Stimulated activated CD8-positive, alpha-beta memory T cell treated with anti-CD3 and anti-CD28 coated beads, Interleukin-2, amount 100 ng/mL, for 1 hour (primary cell): ENCODE measurements at regions not wholly inside any gene's neighbourhood (a gene's known extent, or its start where the extent isn't known, plus 50 kb on each side); places are given as distances from the start of the nearest gene placed in this dataset.
"Not testable (repeated sequence)": the region's sequence is repeated elsewhere in the genome, so short reads cannot be mapped to it uniquely, and the experiment has no call there.

Experiments used
- DNase-seq, 2 donors: peaks; one replicate each; pipeline ENCODE4 v3.0.0-alpha.2; 2020; ENCODE audit warnings: low read depth in 2 of 2

GRCh38 chr7:32816409-32816948, 75.1 kb downstream of the KBTBD2 start:
- not testable (repeated sequence) for DNase-seq

DNA sequence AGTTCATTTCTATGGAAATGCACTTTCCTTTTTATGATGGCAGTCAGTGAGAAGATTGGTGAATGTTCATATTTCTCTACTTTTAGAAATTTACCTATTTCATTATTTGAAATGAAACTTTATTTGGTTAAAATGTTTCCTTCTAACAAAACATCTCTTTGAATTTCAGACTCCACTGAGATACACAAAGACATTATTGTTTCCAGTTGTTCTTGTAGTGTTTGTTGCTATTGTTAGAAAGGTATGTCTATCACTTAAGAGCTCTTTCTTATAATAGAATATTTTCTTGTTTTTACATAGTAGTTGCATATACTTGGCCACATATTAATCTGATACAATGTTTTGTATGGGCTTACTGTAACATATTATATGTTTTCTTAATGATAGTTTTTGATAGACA, 76.8 kb downstream of the KBTBD2 start:
- not testable (repeated sequence) for DNase-seq

DNA sequence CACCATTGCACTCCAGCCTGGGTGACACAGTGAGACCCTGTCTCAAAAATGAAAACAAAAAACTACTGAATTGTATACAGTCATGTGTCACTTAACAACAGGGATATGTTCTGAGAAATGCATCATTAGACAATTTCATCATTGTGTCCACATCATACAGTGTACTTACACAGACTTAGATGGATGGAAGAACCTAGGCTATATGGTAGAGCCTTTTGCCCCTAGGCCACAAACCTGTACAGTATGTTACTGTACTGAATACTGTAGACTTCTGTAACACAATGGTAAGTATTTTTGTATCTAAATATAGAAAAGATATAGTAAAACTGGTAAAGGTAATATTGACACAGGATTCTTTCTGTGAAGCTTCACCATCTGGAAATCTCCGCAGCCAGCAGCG, 81.7 kb downstream of the KBTBD2 start:
- no peak for DNase-seq

DNA sequence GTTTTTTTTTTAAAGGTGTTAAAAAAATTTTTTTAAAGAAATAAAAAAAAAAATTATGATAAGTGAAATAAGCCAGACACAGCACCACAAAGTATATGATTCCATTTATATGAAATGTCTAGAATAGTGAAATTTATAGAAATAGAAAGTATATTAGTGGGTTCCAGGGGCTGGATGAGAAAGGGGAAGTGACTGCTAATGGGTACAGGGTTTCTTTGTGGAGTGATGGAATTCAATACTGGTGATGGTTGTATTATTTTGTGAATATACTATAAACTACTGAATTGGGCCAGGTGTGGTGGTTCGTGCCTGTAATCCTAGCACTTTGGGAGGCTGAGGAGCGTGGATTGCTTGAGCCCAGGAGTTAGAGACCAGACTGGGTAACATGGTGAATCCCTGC, 82.2 kb downstream of the KBTBD2 start:
- DNase-seq = no peak

GRCh38 chr7:32803406-32804141, 88.0 kb downstream of the KBTBD2 start:
- no peak for DNase-seq

DNA sequence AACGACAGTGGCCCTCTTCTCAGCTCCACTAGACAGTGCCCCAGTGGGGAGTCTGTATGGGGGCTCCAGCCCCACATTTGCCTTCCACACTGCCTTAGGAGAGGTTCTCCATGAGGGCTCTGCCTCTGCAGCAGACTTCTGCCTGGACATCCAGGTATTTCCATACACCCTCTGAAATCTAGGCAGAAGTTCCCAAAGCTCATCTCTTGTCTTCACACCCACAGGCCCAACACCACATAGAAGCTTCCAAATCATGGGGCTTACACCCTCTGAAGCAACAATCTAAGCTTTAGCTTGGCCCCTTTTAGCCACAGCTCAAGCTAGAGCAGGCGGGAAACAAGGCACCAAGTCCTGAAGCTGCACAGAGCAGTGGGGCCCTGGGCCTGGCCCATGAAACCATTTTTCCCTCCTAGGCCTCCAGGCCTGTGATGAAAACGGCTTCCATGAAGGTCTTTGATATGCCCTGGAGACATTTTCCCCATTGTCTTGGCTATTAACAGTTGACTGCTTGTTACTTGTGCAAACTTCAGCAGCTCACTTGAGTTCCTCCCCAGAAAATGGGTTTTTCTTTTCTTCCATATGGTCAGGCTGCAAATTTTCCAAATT, 89.2 kb downstream of the KBTBD2 start:
- no peak for DNase-seq

GRCh38 chr7:32793053-32793452, 98.5 kb downstream of the KBTBD2 start:
- not testable (repeated sequence) for DNase-seq

DNA sequence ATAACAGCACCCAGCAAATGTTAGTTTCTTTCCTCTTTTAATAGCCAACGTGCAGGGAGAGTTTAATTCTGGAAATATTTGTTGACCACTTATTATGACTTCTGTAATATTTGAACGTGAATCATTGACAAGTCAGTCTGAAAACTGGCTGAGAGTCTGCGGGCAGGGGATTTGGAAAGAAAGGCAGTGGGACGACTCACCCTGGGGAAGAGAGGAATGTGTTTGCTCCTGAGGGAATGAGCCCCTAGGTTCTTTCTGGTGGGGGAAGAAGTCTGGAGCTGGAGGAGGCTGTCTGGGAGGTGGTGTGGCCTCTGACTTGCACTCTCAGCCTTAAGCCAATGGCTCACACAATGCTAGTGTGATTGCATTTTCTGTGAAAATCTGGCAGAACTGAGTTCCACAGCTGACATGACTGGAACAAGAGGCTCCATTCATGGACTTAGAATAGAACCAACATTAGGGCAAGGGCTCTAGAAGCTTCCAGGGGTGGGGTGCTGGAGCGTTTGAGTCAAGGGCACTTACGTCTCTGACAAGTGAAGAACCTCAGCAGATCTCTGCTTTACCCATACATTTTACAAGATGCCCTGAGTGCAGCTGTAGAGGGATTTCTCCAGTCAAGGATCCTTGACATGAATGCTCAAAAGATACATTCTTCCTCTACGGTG, 100.7 kb downstream of the KBTBD2 start:
- not testable (repeated sequence) for DNase-seq

DNA sequence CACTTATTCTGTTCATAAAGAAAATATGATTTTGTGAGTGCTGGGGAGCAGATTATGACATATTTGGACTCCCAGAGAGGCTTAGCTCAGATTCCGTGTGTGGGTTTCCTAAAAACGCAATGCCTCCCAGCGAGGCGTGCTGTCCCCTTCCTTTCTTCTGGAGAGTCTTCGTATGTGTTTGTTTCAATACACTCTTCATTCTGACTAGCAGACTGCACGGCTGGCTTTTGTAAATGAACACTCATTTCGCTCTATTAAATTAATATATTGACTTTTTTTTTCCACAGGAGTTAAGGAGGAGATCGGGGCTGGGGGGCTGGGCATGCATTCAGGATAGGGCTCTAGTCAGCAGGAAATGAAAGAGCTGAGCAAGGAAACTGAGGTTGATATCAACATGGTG, 102.3 kb downstream of the KBTBD2 start:
- not testable (repeated sequence) for DNase-seq

DNA sequence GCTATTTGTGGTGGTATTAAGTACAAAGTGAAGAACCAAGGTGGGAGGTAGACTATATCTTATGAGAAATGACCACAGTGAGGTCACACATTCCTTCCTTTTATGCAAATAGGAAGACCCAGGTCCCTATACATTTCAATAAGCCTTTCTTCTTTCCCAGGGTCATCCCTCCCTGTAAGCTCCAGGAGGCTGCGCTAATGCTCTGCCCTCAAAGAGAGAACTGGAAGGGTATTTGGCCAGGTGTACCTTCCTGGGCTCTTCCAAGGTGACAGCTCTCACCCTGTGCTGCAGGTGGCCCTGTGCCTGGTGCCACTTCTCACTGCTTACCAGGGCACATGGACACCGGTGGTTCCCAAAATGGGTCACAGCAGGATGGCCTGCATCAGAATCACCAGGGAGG, 103.4 kb downstream of the KBTBD2 start:
- DNase-seq = not testable (repeated sequence)

GRCh38 chr7:32785365-32785944, 106.1 kb downstream of the KBTBD2 start:
- not testable (repeated sequence) for DNase-seq

DNA sequence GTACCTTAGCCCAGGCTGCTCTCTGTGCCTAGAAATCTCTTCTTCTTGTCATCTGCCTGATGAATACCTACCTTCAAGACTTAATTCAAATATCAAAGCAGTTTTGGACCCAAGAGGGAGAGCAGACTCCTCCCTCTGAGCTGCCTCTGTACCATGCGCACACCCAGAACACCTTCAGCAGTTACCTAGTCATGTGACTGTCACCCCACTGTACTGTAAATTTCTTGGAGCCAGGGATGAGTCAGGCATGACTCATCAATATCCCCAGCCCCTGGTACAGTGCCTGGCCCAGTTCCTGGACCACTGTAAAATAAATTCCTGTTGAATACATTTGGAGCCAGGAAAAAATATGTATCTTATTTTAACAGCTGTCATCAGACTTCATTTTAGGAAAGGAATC, 111.7 kb downstream of the KBTBD2 start:
- DNase-seq = not testable (repeated sequence)

DNA sequence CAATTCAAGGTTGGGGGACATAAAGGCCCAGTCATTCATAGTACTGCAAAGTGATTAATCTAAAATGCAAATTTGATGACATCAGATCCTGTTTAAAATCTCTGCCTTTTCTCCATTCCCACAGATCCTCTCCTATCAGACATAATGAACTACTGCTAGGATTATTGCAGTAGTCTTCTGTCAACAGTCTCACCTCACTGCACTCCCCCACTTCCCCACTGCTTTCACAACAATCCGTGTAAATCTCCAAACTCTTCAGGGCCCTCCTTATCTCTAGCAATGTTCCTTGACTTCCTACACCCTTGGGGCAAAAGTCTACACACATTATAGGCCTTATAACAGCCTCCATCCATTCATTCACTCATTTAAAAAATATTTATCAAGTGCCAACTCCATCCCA, 112.4 kb downstream of the KBTBD2 start:
- no peak for DNase-seq

- not testable (repeated sequence) for DNase-seq
Measured at GRCh38 chr7:32777041-32777666, 114.4 kb downstream of the KBTBD2 start.

GRCh38 chr7:32776318-32776717, 115.2 kb downstream of the KBTBD2 start:
- not testable (repeated sequence) for DNase-seq

- not testable (repeated sequence) for DNase-seq
Measured at GRCh38 chr7:32775809-32776208, 115.8 kb downstream of the KBTBD2 start.

- DNase-seq = no peak
Measured at GRCh38 chr7:32774541-32774951, 117.0 kb downstream of the KBTBD2 start.

DNA sequence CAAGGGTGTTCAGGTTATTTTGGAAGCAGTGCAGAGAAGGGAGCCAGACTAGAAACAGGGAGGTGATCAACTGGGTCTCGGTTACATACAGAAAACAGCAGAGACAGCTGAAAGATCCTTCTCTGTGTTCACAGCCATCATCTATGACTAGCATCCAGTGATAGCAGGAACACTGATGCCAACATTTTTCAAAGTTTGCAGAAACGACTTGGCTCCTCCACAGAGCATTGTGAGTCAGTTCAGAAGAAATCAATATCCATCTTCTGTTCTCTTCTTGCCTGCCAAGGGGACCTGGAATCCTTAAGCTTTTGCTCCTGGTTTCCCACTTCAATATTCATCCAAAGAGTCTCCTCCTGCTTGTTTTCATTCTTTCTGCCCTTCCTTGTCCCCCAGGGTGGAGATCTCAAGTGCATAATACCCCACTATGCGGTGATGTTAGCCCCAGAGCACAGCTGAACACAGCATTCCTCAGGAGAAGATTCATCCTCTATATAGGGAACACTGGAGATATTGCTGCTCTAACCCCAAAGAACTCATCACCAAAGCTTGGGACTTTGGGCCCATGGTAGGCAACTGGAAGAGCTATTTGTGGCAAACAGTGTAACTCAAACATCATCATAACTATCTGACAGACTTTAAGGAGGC, 122.6 kb downstream of the KBTBD2 start:
- DNase-seq = not testable (repeated sequence)

DNA sequence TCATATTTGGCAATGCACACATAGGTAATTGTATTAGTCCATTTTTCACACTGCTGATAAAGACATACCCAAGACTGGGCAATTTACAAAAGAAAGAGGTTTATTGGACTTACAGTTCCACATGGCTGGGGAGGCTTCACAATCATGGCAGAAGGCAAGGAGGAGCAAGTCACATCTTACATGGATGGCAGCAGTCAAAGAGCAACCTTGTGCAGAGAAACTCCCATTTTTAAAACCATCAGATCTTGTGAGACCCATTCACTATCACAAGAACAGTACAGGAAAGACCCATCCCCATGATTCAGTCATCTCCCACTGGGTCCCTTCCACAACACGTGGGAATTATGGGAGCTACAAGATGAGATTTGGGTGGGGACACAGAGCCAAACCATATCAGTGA, 123.2 kb downstream of the KBTBD2 start:
- DNase-seq = not testable (repeated sequence)

GRCh38 chr7:32765649-32766251, 125.8 kb downstream of the KBTBD2 start:
- not testable (repeated sequence) for DNase-seq

- DNase-seq = no peak
Measured at GRCh38 chr7:32765185-32765584, 126.4 kb downstream of the KBTBD2 start.
